NT2/D1 (cell line): ENCODE measurements at regions not wholly inside any gene's neighbourhood (a gene's known extent, or its start where the extent isn't known, plus 50 kb on each side); places are given as distances from the start of the nearest gene placed in this dataset.

Experiments
- DNase-seq: peaks from one replicate; pipeline ENCODE4 v3.0.0-alpha.2; 2011; ENCODE audit warnings: low read depth, low spot score
- H3K27me3 ChIP-seq: 2 replicates; pipeline ENCODE4 v1.6.0; 2011; ENCODE audit warnings: mild to moderate bottlenecking; ENCODE audit not compliant: insufficient read length, insufficient read depth
- H3K36me3 ChIP-seq: 2 replicates; pipeline ENCODE4 v1.6.1; 2011; ENCODE audit warnings: mild to moderate bottlenecking, low read length, mixed read lengths; ENCODE audit not compliant: insufficient read depth, insufficient read length
- H3K4me1 ChIP-seq: 2 replicates; pipeline ENCODE4 v1.5.1; 2011; ENCODE audit not compliant: insufficient read depth, insufficient read length
- H3K4me3 ChIP-seq: 2 replicates; pipeline ENCODE4 v1.5.1; 2011; ENCODE audit warnings: low read depth; ENCODE audit not compliant: insufficient read length
- H3K9ac ChIP-seq: 2 replicates; pipeline ENCODE4 v1.6.0; 2011; ENCODE audit warnings: low read depth; ENCODE audit not compliant: insufficient read length
- H3K9me3 ChIP-seq: 2 replicates; pipeline ENCODE4 v1.5.1; 2011; ENCODE audit warnings: mild to moderate bottlenecking, low read length; ENCODE audit not compliant: insufficient read depth
- SUZ12 ChIP-seq: IDR thresholded peaks from 2 replicates; pipeline ENCODE4 v1.6.1; 2011; ENCODE audit not compliant: insufficient read length, insufficient read depth; ENCODE audit errors: extremely low read depth
- YY1 ChIP-seq: IDR thresholded peaks from 2 replicates; pipeline ENCODE4 v1.6.1; 2011; ENCODE audit not compliant: insufficient read length, insufficient read depth
- ZNF274 ChIP-seq: IDR thresholded peaks from 2 replicates; pipeline ENCODE4 v1.6.1; 2011; ENCODE audit warnings: mild to moderate bottlenecking, low read depth, low read length

- DNase-seq = no peak
- TF ChIP-seq YY1 = no peak
- no peak for TF ChIP-seq SUZ12
- no peak for TF ChIP-seq ZNF274
- Histone ChIP-seq H3K27me3 (peaks cover 41% of the 10 kb centered on the region), H3K4me3 (no peak overlapping the region), H3K36me3 (no peaks in the 10 kb centered on the region), H3K9ac (no peak overlapping the region), H3K9me3 (no peaks in the 10 kb centered on the region), H3K4me1 (no peaks in the 10 kb centered on the region)
These were observed 202.9 kb upstream of the N4BP1 start for GRCh38 chr16:48812856-48813255.

- H3K27me3 ChIP-seq = peaks cover 41% of the 10 kb centered on the region
- TF ChIP-seq ZNF274 (no peak), YY1 (no peak), SUZ12 (no peak)
- no peak for DNase-seq
- H3K4me3 ChIP-seq = peak overlapping the region; percentile 54
- H3K9me3 ChIP-seq = no peaks in the 10 kb centered on the region
- peak overlapping the region; percentile 78 for H3K9ac ChIP-seq
- H3K4me1 ChIP-seq = no peaks in the 10 kb centered on the region
- no peaks in the 10 kb centered on the region for H3K36me3 ChIP-seq
These were observed 201.5 kb upstream of the N4BP1 start for GRCh38 chr16:48811478-48811877.

DNA sequence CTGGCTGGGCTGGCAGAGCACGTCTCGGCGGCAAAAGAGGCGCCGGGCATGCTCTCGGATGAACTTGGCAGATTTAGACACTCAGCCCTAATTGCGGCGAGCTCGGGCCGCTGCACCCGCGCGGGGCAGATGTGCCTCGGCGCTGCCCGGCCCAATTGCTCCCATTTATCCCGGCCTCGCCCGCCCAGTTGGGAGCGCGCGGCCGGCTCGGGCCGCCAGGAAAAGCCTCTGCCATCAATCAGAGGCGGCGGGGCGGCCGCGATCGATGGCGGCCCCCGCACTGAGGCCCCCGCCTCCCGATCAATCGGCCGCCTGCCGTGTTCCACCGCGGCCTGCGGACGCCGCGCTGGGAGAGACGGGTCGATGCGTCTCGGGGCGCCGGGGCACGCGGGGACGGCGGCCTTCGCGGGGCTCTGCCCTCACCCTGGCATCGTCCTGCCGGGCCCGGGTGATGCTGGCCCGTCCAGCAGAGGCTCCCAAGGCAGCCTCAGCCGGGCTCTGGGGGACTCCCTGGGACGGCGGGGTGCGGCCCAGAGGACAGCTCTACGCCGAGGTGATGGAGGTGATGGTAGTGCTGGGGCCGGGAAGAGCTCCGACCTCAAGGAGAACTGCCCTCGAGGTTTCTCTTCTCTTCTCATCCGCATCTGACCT, 200.9 kb upstream of the N4BP1 start:
- H3K27me3 ChIP-seq = peaks cover 41% of the 10 kb centered on the region
- H3K4me3 ChIP-seq = peak overlapping the region; percentile 54
- no peaks in the 10 kb centered on the region for H3K4me1 ChIP-seq
- TF ChIP-seq SUZ12 = no peak
- TF ChIP-seq YY1 = no peak
- TF ChIP-seq ZNF274 = no peak
- H3K36me3 ChIP-seq = no peaks in the 10 kb centered on the region
- no peak for DNase-seq
- peak overlapping the region; percentile 78 for H3K9ac ChIP-seq
- no peaks in the 10 kb centered on the region for H3K9me3 ChIP-seq

GRCh38 chr16:48810436-48810802, 200.4 kb upstream of the N4BP1 start:
- Histone ChIP-seq H3K9me3 (no peaks in the 10 kb centered on the region), H3K4me3 (peak overlapping the region; percentile 54), H3K4me1 (no peaks in the 10 kb centered on the region), H3K36me3 (no peaks in the 10 kb centered on the region), H3K27me3 (peaks cover 41% of the 10 kb centered on the region), H3K9ac (peak overlapping the region; percentile 78)
- TF ChIP-seq YY1 (no peak), SUZ12 (no peak), ZNF274 (no peak)
- no peak for DNase-seq

DNA sequence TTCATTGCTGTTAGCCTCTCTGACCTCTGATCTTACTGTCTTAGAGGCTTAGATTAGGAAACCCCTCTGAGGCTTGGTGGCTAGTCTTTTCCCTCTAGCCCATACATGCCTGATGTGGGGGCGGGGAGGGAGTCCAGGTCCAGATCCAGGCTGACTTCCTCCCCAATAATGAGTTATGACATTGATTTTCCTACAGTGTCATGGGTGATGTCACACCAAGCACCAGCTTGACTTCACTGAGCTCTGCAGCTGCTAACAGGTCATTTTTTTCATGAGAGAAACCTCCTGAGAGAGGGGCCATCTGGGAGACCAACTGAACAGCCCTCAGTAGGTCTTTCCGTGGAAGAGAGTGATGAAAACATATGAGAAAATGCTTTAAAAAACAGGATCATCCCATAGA, 180.2 kb upstream of the N4BP1 start:
- Histone ChIP-seq H3K4me3 (no peak overlapping the region), H3K4me1 (no peaks in the 10 kb centered on the region), H3K9me3 (peaks cover 12% of the 10 kb centered on the region; the same call in 1 of the 2 replicates), H3K36me3 (no peaks in the 10 kb centered on the region), H3K27me3 (no peaks in the 10 kb centered on the region), H3K9ac (no peak overlapping the region)
- no peak for DNase-seq
- TF ChIP-seq SUZ12 (no peak), ZNF274 (no peak), YY1 (no peak)

GRCh38 chr16:48788475-48788874, 178.5 kb upstream of the N4BP1 start:
- H3K4me3 ChIP-seq = no peak overlapping the region
- no peaks in the 10 kb centered on the region for H3K36me3 ChIP-seq
- H3K27me3 ChIP-seq = no peaks in the 10 kb centered on the region
- TF ChIP-seq SUZ12 = no peak
- TF ChIP-seq ZNF274 = no peak
- TF ChIP-seq YY1 = no peak
- H3K9ac ChIP-seq = no peak overlapping the region
- DNase-seq = no peak
- no peaks in the 10 kb centered on the region for H3K4me1 ChIP-seq
- peaks cover 15% of the 10 kb centered on the region; the same call in 1 of the 2 replicates for H3K9me3 ChIP-seq

GRCh38 chr16:48745541-48745940, 135.6 kb upstream of the N4BP1 start:
- Histone ChIP-seq H3K36me3 (no peaks in the 10 kb centered on the region), H3K4me3 (no peak overlapping the region), H3K27me3 (no peaks in the 10 kb centered on the region), H3K4me1 (no peaks in the 10 kb centered on the region), H3K9me3 (peaks cover 20% of the 10 kb centered on the region), H3K9ac (no peak overlapping the region)
- no peak for TF ChIP-seq ZNF274
- TF ChIP-seq SUZ12 = no peak
- TF ChIP-seq YY1 = no peak
- no peak for DNase-seq

GRCh38 chr16:48740964-48741363, 131.0 kb upstream of the N4BP1 start:
- H3K9me3 ChIP-seq = peaks cover 20% of the 10 kb centered on the region
- no peaks in the 10 kb centered on the region for H3K27me3 ChIP-seq
- TF ChIP-seq ZNF274 = no peak
- no peak for TF ChIP-seq SUZ12
- TF ChIP-seq YY1 = no peak
- no peaks in the 10 kb centered on the region for H3K4me1 ChIP-seq
- H3K4me3 ChIP-seq = no peak overlapping the region
- no peaks in the 10 kb centered on the region for H3K36me3 ChIP-seq
- no peak for DNase-seq
- H3K9ac ChIP-seq = no peak overlapping the region
